ENCODE measurements at regions not wholly inside any gene's neighbourhood (a gene's known extent, or its start where the extent isn't known, plus 50 kb on each side); places are given as distances from the start of the nearest gene placed in this dataset.
"Not testable (repeated sequence)": the region's sequence is repeated elsewhere in the genome, so short reads cannot be mapped to it uniquely, and the experiment has no call there.

DNA sequence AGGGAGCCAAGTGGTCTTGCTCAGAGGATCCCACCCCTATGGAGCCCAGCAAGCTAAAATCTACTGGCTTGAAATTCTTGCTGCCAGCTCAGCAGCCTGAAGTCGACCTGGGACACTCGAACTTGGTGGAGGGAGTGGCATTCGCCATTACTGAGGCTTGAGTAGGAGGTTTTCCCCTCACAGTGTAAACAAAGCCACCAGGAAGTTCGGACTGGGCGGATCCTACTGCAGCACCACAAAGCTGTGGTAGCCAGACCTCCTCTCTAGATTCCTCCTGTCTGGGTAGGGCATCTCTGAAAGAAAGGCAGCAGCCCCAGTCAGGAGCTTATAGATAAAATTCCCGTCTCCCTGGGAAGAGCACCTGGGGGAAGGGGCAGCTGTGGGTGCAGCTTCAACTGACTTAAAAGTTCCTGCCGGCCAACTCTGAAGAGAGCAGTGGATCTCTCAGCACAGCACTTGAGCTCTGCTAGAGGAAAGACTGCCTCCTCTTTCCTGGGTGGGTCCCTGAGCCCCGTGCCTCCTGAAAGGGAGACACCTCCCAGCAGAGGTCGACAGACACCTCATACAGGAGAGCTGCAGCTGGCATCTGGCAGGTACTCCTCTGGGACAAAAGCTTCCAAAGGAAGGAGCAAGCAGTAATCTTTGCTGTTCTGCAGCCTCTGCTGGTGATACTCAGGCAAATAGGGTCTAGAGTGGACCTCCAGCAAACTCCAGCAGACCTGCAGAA is 576.3 kb upstream of the NECTIN3 start:
- no peak for DNase-seq (ENCODE audit: low spot score)
- Mint-ChIP-seq H3K36me3 (ENCODE audit: low read depth) (no peaks in the 10 kb centered on the region), H3K4me3 (no peak overlapping the region), H3K27me3 (ENCODE audit: insufficient read depth) (no peaks in the 10 kb centered on the region), H3K4me1 (ENCODE audit: low read depth) (no peaks in the 10 kb centered on the region), H3K9me3 (no peaks in the 10 kb centered on the region), H3K27ac (no peak overlapping the region)
- intact Hi-C loops (cut with micrococcal nuclease), result no loop called here

DNA sequence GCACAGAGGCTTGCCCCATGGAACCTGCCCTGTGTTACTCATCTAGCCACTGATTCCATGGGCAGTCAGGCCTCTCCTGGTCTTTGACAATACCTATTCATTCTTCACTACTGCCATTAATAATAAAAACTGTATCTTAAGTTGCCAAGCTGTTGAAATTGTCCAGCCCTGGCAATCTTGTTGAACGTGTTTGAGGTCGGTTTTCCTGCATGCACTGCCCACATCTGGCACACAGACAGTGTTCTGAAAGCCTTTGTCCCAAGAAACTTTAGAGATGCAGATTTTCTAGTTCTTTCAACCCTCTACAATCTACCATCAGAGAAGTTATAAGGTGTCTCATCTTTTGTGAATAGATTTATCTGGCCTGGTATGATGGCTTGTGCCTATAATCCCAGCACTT is 567.2 kb upstream of the NECTIN3 start:
- intact Hi-C loops (cut with micrococcal nuclease), result no loop called here
- Mint-ChIP-seq H3K27ac (no peak overlapping the region), H3K36me3 (ENCODE audit: low read depth) (no peaks in the 10 kb centered on the region), H3K27me3 (ENCODE audit: insufficient read depth) (no peaks in the 10 kb centered on the region), H3K4me3 (no peak overlapping the region), H3K9me3 (no peaks in the 10 kb centered on the region), H3K4me1 (ENCODE audit: low read depth) (no peaks in the 10 kb centered on the region)
- DNase-seq (ENCODE audit: low spot score), result no peak

GRCh38 chr3:110504901-110505300 is 566.7 kb upstream of the NECTIN3 start:
- no peak for DNase-seq (ENCODE audit: low spot score)
- no peak overlapping the region for H3K4me3 Mint-ChIP-seq
- no peak overlapping the region for H3K27ac Mint-ChIP-seq
- no peaks in the 10 kb centered on the region for H3K27me3 Mint-ChIP-seq (ENCODE audit: insufficient read depth)
- intact Hi-C loops (cut with micrococcal nuclease), result no loop called here
- no peaks in the 10 kb centered on the region for H3K4me1 Mint-ChIP-seq (ENCODE audit: low read depth)
- no peaks in the 10 kb centered on the region for H3K36me3 Mint-ChIP-seq (ENCODE audit: low read depth)
- H3K9me3 Mint-ChIP-seq, result no peaks in the 10 kb centered on the region

GRCh38 chr3:110506890-110507289 is 564.7 kb upstream of the NECTIN3 start:
- Mint-ChIP-seq H3K4me1 (ENCODE audit: low read depth) (no peaks in the 10 kb centered on the region), H3K4me3 (no peak overlapping the region), H3K27ac (no peak overlapping the region), H3K36me3 (ENCODE audit: low read depth) (no peaks in the 10 kb centered on the region), H3K27me3 (ENCODE audit: insufficient read depth) (no peaks in the 10 kb centered on the region), H3K9me3 (no peaks in the 10 kb centered on the region)
- DNase-seq (ENCODE audit: low spot score), result no peak
- intact Hi-C loops (cut with micrococcal nuclease), result no loop called here

DNA sequence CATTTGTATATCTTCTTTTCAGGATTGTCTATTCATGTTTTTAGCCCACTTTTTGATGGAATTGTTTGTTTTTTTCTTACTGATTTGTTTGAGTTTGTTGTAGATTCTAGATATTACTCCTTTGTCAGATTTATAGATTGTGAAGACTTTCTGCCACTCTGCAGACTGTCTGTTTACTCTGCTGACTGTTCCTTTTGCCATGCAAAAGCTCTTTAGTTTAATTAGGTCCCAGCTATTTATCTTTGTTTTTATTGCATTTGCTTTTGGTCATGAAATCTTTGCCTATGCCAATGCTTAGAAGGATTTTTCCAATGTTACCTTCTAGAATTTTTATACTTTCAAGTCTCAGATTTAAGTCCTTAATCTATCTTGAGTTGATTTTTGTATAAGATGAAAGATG is 564.0 kb upstream of the NECTIN3 start:
- intact Hi-C loops (cut with micrococcal nuclease), result not testable (repeated sequence)

DNA sequence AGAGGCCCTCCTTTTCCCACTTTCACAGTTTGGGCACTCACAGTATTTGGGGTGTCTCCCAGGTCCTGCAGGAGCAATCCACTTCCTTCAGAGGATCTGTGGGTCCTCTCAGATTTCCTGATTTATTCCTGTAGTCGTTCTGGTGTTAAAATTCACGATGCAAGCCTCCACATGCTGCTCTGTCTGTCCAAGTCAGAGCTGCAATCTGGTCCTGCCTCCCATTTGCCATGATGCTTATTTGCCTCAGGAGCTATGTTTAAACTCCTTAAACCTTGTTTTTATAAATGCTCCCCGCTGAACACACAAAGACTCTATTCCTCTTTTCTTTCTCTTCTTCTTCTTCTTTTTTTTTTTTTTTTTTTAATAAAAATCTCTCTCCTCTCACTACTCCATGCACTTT is 558.7 kb upstream of the NECTIN3 start:
- H3K27me3 Mint-ChIP-seq (ENCODE audit: insufficient read depth), result no peaks in the 10 kb centered on the region
- no peaks in the 10 kb centered on the region for H3K9me3 Mint-ChIP-seq
- no peaks in the 10 kb centered on the region for H3K36me3 Mint-ChIP-seq (ENCODE audit: low read depth)
- no peak overlapping the region for H3K4me3 Mint-ChIP-seq
- DNase-seq (ENCODE audit: low spot score), result no peak
- intact Hi-C loops (cut with micrococcal nuclease), result no loop called here
- H3K4me1 Mint-ChIP-seq (ENCODE audit: low read depth), result no peaks in the 10 kb centered on the region
- no peak overlapping the region for H3K27ac Mint-ChIP-seq

More for the DNA sequence above, 564.0 kb upstream of the NECTIN3 start:
- not testable (repeated sequence) for H3K36me3 Mint-ChIP-seq (ENCODE audit: low read depth); H3K4me3 Mint-ChIP-seq; H3K4me1 Mint-ChIP-seq (ENCODE audit: low read depth); H3K9me3 Mint-ChIP-seq; H3K27ac Mint-ChIP-seq; DNase-seq (ENCODE audit: low spot score); H3K27me3 Mint-ChIP-seq (ENCODE audit: insufficient read depth)

- intact Hi-C loops (cut with micrococcal nuclease), result no loop called here
- Mint-ChIP-seq H3K36me3 (ENCODE audit: low read depth) (no peaks in the 10 kb centered on the region), H3K9me3 (no peaks in the 10 kb centered on the region), H3K27me3 (ENCODE audit: insufficient read depth) (no peaks in the 10 kb centered on the region), H3K4me3 (no peak overlapping the region), H3K27ac (no peak overlapping the region), H3K4me1 (ENCODE audit: low read depth) (no peaks in the 10 kb centered on the region)
- DNase-seq (ENCODE audit: low spot score), result no peak
Observed at GRCh38 chr3:110518031-110518430, 553.6 kb upstream of the NECTIN3 start.

- DNase-seq (ENCODE audit: low spot score), result no peak
- no peaks in the 10 kb centered on the region for H3K9me3 Mint-ChIP-seq
- no peaks in the 10 kb centered on the region for H3K27me3 Mint-ChIP-seq (ENCODE audit: insufficient read depth)
- H3K4me3 Mint-ChIP-seq, result no peak overlapping the region
- no peak overlapping the region for H3K27ac Mint-ChIP-seq
- intact Hi-C loops (cut with micrococcal nuclease), result no loop called here
- no peaks in the 10 kb centered on the region for H3K4me1 Mint-ChIP-seq (ENCODE audit: low read depth)
- no peaks in the 10 kb centered on the region for H3K36me3 Mint-ChIP-seq (ENCODE audit: low read depth)
Observed at GRCh38 chr3:110519071-110519470, 552.5 kb upstream of the NECTIN3 start.

GRCh38 chr3:110521019-110521418 is 550.6 kb upstream of the NECTIN3 start:
- H3K27me3 Mint-ChIP-seq (ENCODE audit: insufficient read depth), result no peaks in the 10 kb centered on the region
- DNase-seq (ENCODE audit: low spot score), result no peak
- no peaks in the 10 kb centered on the region for H3K36me3 Mint-ChIP-seq (ENCODE audit: low read depth)
- no peak overlapping the region for H3K4me3 Mint-ChIP-seq
- no peaks in the 10 kb centered on the region for H3K4me1 Mint-ChIP-seq (ENCODE audit: low read depth)
- no peaks in the 10 kb centered on the region for H3K9me3 Mint-ChIP-seq
- H3K27ac Mint-ChIP-seq, result no peak overlapping the region
- intact Hi-C loops (cut with micrococcal nuclease), result no loop called here

DNA sequence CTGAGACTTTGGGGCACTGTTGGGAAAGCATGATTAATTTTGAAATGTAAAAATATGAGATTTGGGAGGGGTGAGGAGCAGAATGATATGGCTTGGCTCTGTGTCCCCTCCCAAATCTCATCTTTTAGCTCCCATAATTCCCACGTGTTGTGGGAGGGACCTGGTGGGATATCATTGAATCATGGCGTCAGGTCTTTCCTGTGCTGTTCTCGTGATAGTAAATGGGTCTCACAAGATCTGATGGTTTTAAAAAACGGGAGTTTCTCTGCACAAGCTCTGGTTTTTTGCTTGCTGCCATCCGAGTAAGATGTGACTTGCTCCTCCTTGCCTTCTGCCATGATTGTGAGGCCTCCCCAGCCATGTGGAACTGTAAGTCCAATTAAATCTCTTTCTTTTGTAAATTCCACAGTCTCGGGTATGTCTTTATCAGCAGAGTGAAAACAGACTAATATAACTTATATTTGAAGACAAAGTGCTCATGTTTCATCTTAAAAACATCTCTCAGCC is 546.0 kb upstream of the NECTIN3 start:
- not testable (repeated sequence) for H3K27ac Mint-ChIP-seq

DNA sequence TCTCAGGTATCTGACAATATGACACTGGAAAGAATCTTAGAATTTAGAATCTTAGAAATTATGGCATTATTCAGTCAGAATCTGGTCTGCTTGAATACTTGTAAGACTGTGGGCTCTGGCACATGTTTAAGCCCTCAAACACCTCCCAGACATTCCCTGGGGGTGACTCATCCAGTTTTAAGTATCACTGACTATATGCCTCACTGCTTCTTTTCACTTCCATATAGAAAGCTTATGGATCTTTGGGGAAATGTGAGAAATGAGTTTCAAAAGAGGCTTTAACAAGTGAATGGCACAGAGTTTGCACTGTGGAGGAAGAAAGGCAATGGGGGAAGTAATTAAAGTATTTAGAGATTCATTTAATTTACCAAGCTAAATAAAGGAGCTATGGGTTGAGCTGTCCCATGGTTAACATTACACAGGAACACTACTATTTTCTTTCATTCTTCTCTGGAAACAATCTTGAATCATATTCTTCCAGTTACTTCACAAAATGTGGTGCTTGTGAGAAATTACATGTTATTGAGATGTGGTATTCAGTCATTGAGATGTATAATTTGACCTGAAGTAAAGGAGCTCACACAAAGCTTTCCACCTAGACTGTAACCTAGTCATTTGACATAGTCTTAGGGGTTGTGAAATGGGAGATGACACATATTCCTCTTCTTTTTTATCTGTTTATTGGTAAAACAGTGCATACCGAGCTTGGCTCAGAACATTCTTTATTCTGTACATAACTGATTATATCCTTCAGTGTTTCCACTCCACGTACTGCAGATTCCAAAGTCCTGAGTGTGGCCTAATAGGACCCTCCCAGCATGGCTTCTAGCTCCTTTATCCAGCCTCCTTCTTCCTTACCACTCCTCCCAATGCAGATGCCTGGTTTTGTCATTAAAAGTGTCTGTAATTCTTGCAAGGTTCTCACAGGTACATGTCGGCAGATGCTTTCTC is 544.6 kb upstream of the NECTIN3 start:
- Mint-ChIP-seq H3K36me3 (ENCODE audit: low read depth) (no peaks in the 10 kb centered on the region), H3K4me1 (ENCODE audit: low read depth) (no peaks in the 10 kb centered on the region), H3K27me3 (ENCODE audit: insufficient read depth) (no peaks in the 10 kb centered on the region), H3K4me3 (no peak overlapping the region), H3K27ac (no peak overlapping the region), H3K9me3 (no peaks in the 10 kb centered on the region)
- intact Hi-C loops (cut with micrococcal nuclease), result no loop called here
- no peak for DNase-seq (ENCODE audit: low spot score)

More for the DNA sequence above, 546.0 kb upstream of the NECTIN3 start:
- H3K9me3 Mint-ChIP-seq; intact Hi-C loops (cut with micrococcal nuclease); DNase-seq (ENCODE audit: low spot score); H3K4me3 Mint-ChIP-seq; H3K4me1 Mint-ChIP-seq (ENCODE audit: low read depth); H3K36me3 Mint-ChIP-seq (ENCODE audit: low read depth); H3K27me3 Mint-ChIP-seq (ENCODE audit: insufficient read depth): not testable (repeated sequence)

DNA sequence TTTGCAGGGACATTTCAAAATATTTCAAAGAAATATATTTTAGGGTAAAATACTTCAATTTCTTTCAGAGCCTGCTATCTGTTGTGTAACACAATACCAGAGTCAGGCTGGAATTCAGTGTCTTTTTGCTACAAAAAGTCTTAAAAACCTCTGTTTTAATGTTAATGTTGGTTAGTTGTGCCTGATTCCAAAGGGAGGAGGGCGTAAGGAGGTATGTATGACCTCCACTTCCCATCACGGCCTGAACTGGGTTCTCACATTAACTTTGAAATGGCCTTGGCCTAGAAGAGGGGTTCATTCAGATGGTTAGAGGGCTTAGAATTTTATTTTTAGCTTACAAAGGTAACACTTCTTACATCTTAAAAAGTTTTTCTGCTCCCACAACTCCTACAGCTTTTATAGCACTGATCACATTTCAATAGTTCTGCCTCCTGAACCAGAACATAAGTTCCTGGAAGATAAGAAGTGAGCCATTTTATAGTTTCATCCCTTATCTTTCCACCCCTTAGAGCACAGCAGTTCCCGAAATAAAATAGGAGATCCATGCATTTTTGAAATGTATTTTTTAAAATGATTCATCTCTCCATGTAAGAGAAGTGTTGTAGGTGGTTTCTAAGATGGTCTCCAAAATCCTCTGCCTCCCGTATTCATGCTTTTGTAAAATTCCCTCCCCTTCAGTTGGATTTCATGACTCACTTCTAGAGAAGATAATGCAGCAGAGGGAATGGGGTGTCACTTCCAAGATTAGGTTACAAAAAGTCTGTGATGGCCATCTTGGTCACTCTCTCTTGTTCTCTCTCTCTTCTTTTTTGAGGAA is 543.1 kb upstream of the NECTIN3 start:
- no peaks in the 10 kb centered on the region for H3K36me3 Mint-ChIP-seq (ENCODE audit: low read depth)
- no peak overlapping the region for H3K4me3 Mint-ChIP-seq
- no peaks in the 10 kb centered on the region for H3K27me3 Mint-ChIP-seq (ENCODE audit: insufficient read depth)
- H3K27ac Mint-ChIP-seq, result no peak overlapping the region
- intact Hi-C loops (cut with micrococcal nuclease), result no loop called here
- no peak for DNase-seq (ENCODE audit: low spot score)
- H3K4me1 Mint-ChIP-seq (ENCODE audit: low read depth), result no peaks in the 10 kb centered on the region
- no peaks in the 10 kb centered on the region for H3K9me3 Mint-ChIP-seq

All from activated T-helper 1 cell treated with anti-CD3 and anti-CD28 coated beads, Interleukin-12 subunit alpha, Interleukin-12 subunit beta, Interleukin-2, Interleukin-4 antibody, amounts not matched to agents 30 ng/mL and 10 ng/mL and 1 ng/mL, durations not matched to agents 14 hours and 24 hours and 36 hours (primary cell).